Stimulated activated memory B cell treated with anti-CD40 and anti-IgM and Interleukin-4, amounts not matched to agents 10 μg/mL and 1 μg/mL and 100 μg/mL, for 72 hours (primary cell): ENCODE measurements at regions not wholly inside any gene's neighbourhood (a gene's known extent, or its start where the extent isn't known, plus 50 kb on each side); places are given as distances from the start of the nearest gene placed in this dataset.
"Not testable (repeated sequence)": the region's sequence is repeated elsewhere in the genome, so short reads cannot be mapped to it uniquely, and the experiment has no call there.

ENCODE experiments used
- ATAC-seq: fragments of 150-1000 bp; cut with Tn5 transposase; 2 replicates; pipeline ENCODE4 v1.10.0; 2021
- H3K27ac Mint-ChIP-seq: one replicate; pipeline ENCODE4 v1.8.0; 2022; ENCODE audit warnings: mild to moderate bottlenecking, mixed read lengths
- H3K27me3 Mint-ChIP-seq: one replicate; pipeline ENCODE4 v1.8.0; 2022; ENCODE audit warnings: mixed read lengths
- H3K36me3 Mint-ChIP-seq: one replicate; pipeline ENCODE4 v1.8.0; 2022; ENCODE audit warnings: mixed read lengths
- H3K4me1 Mint-ChIP-seq: one replicate; pipeline ENCODE4 v1.8.0; 2022; ENCODE audit warnings: mixed read lengths
- H3K4me3 Mint-ChIP-seq: one replicate; pipeline ENCODE4 v1.8.0; 2022; ENCODE audit warnings: mild to moderate bottlenecking, moderate library complexity, mixed read lengths
- H3K9me3 Mint-ChIP-seq: one replicate; pipeline ENCODE4 v1.8.0; 2022; ENCODE audit warnings: mixed read lengths

DNA sequence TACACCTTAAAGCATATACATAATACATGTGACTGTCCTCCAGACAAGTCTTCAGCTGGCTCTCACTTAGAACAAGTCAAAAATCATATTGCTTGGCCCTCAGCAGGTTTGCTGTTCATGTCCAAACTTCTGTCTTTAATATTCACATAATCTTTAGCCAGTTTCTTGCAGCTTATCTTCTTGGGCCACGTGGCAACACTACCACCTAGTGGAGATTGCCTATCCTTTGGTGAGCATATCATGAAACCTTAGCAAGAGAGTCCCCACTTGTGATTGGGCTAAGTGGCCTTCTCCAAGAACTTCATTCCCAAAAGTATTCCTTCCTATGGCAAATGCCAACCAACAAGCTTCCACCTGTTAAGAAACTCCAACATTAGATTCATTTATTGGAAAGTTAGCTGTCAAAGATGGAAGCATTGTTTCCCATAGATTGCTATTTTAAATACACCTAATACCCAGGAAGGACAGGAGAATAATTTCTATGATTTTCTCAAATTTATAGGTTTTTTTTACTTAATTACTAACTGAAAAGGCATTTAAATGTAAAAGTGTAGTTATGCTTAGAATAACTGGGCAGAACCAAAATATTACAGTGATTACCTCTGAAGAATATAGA, 231.9 kb upstream of the INTU start:
- Mint-ChIP-seq H3K9me3 (no peaks in the 10 kb centered on the region), H3K27ac (no peak overlapping the region), H3K36me3 (no peaks in the 10 kb centered on the region), H3K27me3 (no peaks in the 10 kb centered on the region), H3K4me1 (no peaks in the 10 kb centered on the region), H3K4me3 (no peak overlapping the region)
- no peak for ATAC-seq

DNA sequence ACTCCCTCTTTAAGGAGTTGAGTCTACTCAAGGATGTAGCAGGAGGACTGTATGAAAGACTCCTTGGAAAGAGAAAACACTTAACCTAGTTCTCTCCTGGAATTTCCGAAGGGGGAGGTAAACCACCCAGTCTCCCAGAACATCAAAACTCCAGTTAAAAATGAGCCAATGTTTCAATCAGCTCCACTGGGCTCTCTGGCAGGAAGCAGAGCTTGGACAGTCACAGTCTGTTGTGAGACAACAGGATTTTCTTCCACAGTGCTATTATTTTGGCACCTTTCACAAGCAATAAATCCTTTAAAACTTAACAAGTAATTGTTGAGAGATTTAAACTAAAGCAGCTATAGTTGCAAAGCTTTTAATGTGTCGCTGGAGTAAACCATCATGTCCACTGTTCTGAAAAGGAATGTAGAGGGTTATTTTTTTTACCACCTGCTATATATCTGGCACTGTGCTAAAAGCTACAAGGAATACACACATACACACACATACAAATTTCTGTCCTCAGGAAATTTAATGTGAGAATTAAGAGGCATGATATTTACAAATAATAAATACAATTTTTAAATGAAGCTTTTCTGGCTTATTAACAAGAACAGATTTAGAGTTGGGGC, 229.2 kb upstream of the INTU start:
- Mint-ChIP-seq H3K4me3 (no peak overlapping the region), H3K27me3 (no peaks in the 10 kb centered on the region), H3K4me1 (no peaks in the 10 kb centered on the region), H3K9me3 (peaks cover 8% of the 10 kb centered on the region), H3K36me3 (no peaks in the 10 kb centered on the region), H3K27ac (no peak overlapping the region)
- no peak for ATAC-seq

DNA sequence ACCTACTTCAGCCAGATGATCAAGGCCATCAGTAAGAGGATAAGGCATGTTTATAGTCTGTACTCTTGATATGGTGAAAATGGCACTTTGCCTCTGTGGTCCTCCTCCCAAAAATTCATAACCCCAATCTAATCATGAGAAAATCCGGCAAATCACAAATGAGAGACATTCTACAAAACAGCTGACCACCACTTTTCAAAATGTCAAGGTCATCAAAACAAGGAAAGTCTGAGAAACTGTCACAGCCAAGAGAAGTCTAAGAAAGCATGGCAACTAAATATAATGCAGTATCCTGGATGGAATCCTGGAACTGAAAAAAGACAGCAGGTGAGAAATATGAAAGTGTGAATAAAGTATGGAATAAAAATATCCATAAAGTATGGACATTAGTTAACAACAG, 226.6 kb upstream of the INTU start:
- H3K4me3 Mint-ChIP-seq: no peak overlapping the region
- H3K27ac Mint-ChIP-seq: no peak overlapping the region
- no peaks in the 10 kb centered on the region for H3K4me1 Mint-ChIP-seq
- no peak for ATAC-seq
- peaks cover 12% of the 10 kb centered on the region for H3K9me3 Mint-ChIP-seq
- H3K27me3 Mint-ChIP-seq: no peaks in the 10 kb centered on the region
- no peaks in the 10 kb centered on the region for H3K36me3 Mint-ChIP-seq

- not testable (repeated sequence) for H3K36me3 Mint-ChIP-seq, ATAC-seq, H3K27ac Mint-ChIP-seq, H3K27me3 Mint-ChIP-seq, H3K4me3 Mint-ChIP-seq, H3K4me1 Mint-ChIP-seq
- peaks cover 12% of the 10 kb centered on the region for H3K9me3 Mint-ChIP-seq
These were observed 225.2 kb upstream of the INTU start for GRCh38 chr4:127407572-127407971.

DNA sequence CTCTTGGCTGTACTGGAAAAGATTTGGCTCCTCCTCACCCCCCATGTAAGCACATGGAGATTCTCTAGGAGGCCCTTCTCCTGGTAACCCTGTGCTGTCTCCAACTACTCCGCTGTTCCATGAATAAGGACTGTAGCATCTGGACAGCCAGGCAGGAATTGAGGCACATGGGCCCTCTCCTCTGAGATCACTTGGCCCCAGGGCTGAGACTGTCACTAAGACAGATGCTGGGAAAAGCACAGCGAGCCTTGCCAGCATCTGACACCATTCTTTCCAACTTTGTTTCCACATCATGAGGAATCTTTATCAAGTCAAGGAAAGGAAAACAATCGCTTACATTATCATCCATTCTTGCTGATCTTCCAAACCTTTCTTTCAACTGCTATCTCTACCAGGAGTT, 222.6 kb upstream of the INTU start:
- H3K9me3 Mint-ChIP-seq: peaks cover 12% of the 10 kb centered on the region

GRCh38 chr4:127410644-127411043, 222.1 kb upstream of the INTU start:
- H3K4me3 Mint-ChIP-seq: no peak overlapping the region
- ATAC-seq: no peak
- H3K9me3 Mint-ChIP-seq: peaks cover 12% of the 10 kb centered on the region
- no peaks in the 10 kb centered on the region for H3K4me1 Mint-ChIP-seq
- H3K27ac Mint-ChIP-seq: no peak overlapping the region
- no peaks in the 10 kb centered on the region for H3K36me3 Mint-ChIP-seq
- no peaks in the 10 kb centered on the region for H3K27me3 Mint-ChIP-seq

More for the DNA sequence above, 222.6 kb upstream of the INTU start:
- H3K4me3 Mint-ChIP-seq: no peak overlapping the region
- H3K27ac Mint-ChIP-seq: no peak overlapping the region
- no peaks in the 10 kb centered on the region for H3K36me3 Mint-ChIP-seq
- no peaks in the 10 kb centered on the region for H3K4me1 Mint-ChIP-seq
- H3K27me3 Mint-ChIP-seq: no peaks in the 10 kb centered on the region
- no peak for ATAC-seq

DNA sequence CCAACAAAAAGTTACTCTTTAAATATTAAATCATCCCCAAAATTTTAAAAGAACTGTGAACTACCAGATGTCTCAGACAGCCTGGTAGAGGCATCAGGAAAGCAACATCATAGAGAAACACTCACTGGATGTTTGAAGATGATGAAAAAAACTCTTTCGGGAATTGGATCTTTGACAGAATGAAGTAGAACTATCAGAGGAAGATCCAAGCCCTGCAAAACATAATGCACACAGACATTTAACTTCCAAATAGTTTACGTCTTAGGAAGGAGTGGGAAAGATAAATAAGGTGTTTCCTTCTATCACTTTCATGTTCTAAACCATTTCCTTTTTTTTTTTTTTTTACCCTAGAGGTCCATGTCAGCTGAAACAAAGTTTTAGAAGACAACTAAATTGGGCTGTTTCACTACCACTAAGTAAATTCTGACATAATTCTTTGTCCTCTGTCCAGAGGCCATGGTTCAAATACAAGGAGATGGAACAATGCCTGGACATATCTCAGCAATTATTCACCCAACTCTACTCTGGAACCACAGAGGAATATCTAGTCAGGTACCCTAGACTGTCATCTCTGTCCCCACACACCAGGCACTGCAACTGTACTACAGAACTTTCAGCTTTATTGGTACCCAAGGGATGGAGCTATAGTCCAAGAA, 217.7 kb upstream of the INTU start:
- no peaks in the 10 kb centered on the region for H3K27me3 Mint-ChIP-seq
- H3K4me1 Mint-ChIP-seq: no peaks in the 10 kb centered on the region
- H3K27ac Mint-ChIP-seq: no peak overlapping the region
- no peak overlapping the region for H3K4me3 Mint-ChIP-seq
- no peaks in the 10 kb centered on the region for H3K9me3 Mint-ChIP-seq
- H3K36me3 Mint-ChIP-seq: no peaks in the 10 kb centered on the region
- ATAC-seq: no peak

DNA sequence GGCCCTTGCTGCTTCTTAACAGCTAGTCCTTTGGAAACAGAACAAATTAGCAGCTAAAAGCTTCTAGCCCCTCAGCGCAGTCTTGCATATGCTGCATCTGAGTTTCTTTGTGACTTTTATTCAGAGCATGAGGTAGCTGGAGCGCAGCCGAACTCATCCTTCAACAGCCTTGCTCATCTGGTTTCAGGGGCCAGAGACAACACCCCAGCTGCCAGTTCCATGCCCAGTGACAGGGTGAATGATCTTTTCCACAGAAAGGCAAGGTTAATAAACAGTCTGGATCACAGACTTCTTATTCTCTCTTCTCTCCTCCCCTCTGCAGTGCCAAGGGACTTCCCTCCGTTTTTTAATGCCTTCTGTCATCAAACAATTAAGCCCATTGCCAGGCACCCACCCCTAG, 216.6 kb upstream of the INTU start:
- no peak overlapping the region for H3K27ac Mint-ChIP-seq
- H3K36me3 Mint-ChIP-seq: no peaks in the 10 kb centered on the region
- no peaks in the 10 kb centered on the region for H3K4me1 Mint-ChIP-seq
- no peaks in the 10 kb centered on the region for H3K27me3 Mint-ChIP-seq
- no peak for ATAC-seq
- no peak overlapping the region for H3K4me3 Mint-ChIP-seq
- H3K9me3 Mint-ChIP-seq: no peaks in the 10 kb centered on the region

- Mint-ChIP-seq H3K9me3 (no peaks in the 10 kb centered on the region), H3K27ac (no peak overlapping the region), H3K4me3 (no peak overlapping the region), H3K36me3 (no peaks in the 10 kb centered on the region), H3K27me3 (no peaks in the 10 kb centered on the region), H3K4me1 (no peaks in the 10 kb centered on the region)
- ATAC-seq: no peak
These were observed 214.7 kb upstream of the INTU start for GRCh38 chr4:127417885-127418535.

DNA sequence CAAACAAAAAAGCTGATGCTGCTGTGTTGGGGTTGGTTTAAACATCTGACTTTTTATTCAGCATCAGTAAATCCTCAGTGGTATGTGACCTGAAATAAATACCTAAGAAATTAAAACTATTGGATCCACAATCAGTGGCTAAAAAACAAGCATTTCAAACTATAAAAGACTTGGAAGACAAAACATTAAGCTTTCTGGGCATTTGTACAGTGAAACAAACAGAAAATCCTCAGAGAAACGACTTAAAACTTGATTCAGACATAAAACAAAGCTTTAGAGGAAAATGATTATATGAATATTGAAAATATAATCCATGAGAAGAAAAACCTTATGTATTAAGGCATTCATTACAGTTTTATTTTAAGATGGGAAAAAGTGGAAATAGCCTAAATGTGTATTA, 213.3 kb upstream of the INTU start:
- Mint-ChIP-seq H3K4me3 (no peak overlapping the region), H3K36me3 (no peaks in the 10 kb centered on the region)
- no peak for ATAC-seq

GRCh38 chr4:127421437-127421836, 211.3 kb upstream of the INTU start:
- Mint-ChIP-seq H3K9me3 (no peaks in the 10 kb centered on the region), H3K4me3 (no peak overlapping the region), H3K27ac (no peak overlapping the region), H3K27me3 (no peaks in the 10 kb centered on the region), H3K36me3 (no peaks in the 10 kb centered on the region), H3K4me1 (no peaks in the 10 kb centered on the region)
- ATAC-seq: no peak

More for the DNA sequence above, 213.3 kb upstream of the INTU start:
- H3K4me1 Mint-ChIP-seq: no peaks in the 10 kb centered on the region
- H3K27ac Mint-ChIP-seq: no peak overlapping the region
- H3K9me3 Mint-ChIP-seq: no peaks in the 10 kb centered on the region
- no peaks in the 10 kb centered on the region for H3K27me3 Mint-ChIP-seq

GRCh38 chr4:127425202-127425845, 207.4 kb upstream of the INTU start:
- no peaks in the 10 kb centered on the region for H3K4me1 Mint-ChIP-seq
- H3K27me3 Mint-ChIP-seq: no peaks in the 10 kb centered on the region
- peaks cover 6% of the 10 kb centered on the region for H3K9me3 Mint-ChIP-seq
- no peak overlapping the region for H3K27ac Mint-ChIP-seq
- no peak overlapping the region for H3K4me3 Mint-ChIP-seq
- no peaks in the 10 kb centered on the region for H3K36me3 Mint-ChIP-seq
- no peak for ATAC-seq

GRCh38 chr4:127425851-127426250, 206.9 kb upstream of the INTU start:
- no peak overlapping the region for H3K4me3 Mint-ChIP-seq
- no peaks in the 10 kb centered on the region for H3K4me1 Mint-ChIP-seq
- ATAC-seq: no peak
- H3K9me3 Mint-ChIP-seq: peaks cover 9% of the 10 kb centered on the region
- no peaks in the 10 kb centered on the region for H3K27me3 Mint-ChIP-seq
- H3K36me3 Mint-ChIP-seq: no peaks in the 10 kb centered on the region
- no peak overlapping the region for H3K27ac Mint-ChIP-seq

- no peaks in the 10 kb centered on the region for H3K4me1 Mint-ChIP-seq
These were observed 191.2 kb upstream of the INTU start for GRCh38 chr4:127441571-127441970.

DNA sequence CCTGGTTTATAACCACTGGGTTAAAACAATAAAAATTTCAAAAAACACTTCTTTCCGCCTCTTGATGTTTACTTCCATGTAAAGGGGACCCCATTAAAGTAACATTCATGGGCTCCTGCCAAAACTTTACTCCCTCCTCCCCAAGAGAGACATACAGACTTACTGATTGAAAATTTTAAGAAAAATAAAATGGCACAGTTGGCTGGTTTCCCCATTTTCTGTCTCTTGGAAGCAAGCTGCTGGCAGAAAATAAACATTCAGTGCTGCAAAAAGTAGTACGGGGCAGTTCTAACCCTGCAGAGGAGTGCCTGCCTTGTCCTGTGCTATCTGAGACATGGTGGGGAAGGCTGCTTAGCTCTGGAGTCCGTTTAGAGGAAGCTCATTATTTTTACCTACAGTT, 187.3 kb upstream of the INTU start:
- ATAC-seq: no peak
- H3K27ac Mint-ChIP-seq: no peak overlapping the region
- H3K4me1 Mint-ChIP-seq: no peaks in the 10 kb centered on the region
- H3K9me3 Mint-ChIP-seq: no peaks in the 10 kb centered on the region
- no peaks in the 10 kb centered on the region for H3K27me3 Mint-ChIP-seq
- H3K4me3 Mint-ChIP-seq: no peak overlapping the region
- no peaks in the 10 kb centered on the region for H3K36me3 Mint-ChIP-seq

More at GRCh38 chr4:127441571-127441970, 191.2 kb upstream of the INTU start:
- ATAC-seq: no peak
- H3K27ac Mint-ChIP-seq: no peak overlapping the region
- no peaks in the 10 kb centered on the region for H3K36me3 Mint-ChIP-seq
- no peaks in the 10 kb centered on the region for H3K27me3 Mint-ChIP-seq
- H3K4me3 Mint-ChIP-seq: no peak overlapping the region
- peaks cover 3% of the 10 kb centered on the region for H3K9me3 Mint-ChIP-seq
